HG03175 (cell line): ENCODE measurements at regions not wholly inside any gene's neighbourhood (a gene's known extent, or its start where the extent isn't known, plus 50 kb on each side); places are given as distances from the start of the nearest gene placed in this dataset.
"Not testable (repeated sequence)": the region's sequence is repeated elsewhere in the genome, so short reads cannot be mapped to it uniquely, and the experiment has no call there.

Experiments used
- ATAC-seq: cut with Tn5 transposase; IDR thresholded peaks from one replicate; pipeline ENCODE4 v1.9.1; 2021; ENCODE audit warnings: mild to moderate bottlenecking, moderate library complexity; ENCODE audit not compliant: unreplicated experiment

GRCh38 chr10:22875581-22875980 is 52.3 kb upstream of the ARMC3 start:
- ATAC-seq: no peak

- no peak for ATAC-seq
These were observed 53.5 kb upstream of the ARMC3 start for GRCh38 chr10:22874189-22874854.

DNA sequence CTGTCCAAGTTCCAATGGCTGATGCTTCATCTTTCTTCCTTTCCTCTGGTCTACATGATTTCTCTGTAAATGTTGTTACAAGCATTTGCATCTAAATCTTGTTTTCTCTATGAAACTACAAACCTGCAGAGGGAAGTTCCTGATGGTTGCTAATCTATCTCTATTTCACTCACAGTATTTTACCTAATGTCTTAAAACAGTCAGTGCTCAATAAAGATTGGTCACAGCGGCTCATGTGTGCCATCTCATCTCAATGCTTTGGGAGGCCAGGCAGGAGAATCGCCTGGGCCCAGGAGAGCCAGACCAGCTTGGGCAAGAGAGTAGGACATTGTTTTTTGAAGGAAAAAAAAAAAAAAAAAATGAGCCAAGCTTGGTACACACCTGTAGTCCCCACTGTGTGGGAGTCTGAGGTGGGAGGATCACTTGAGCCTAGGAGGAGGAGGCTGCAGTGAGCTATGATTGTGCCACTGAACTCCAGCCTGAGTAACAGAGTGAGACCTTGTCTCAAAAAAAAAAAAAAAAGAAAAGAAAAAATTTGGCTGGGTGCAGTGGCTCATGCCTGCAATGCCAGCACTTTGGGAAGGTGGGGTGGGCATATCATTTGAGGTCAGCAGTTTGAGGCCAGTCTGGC is 71.3 kb upstream of the ARMC3 start:
- ATAC-seq: no peak

DNA sequence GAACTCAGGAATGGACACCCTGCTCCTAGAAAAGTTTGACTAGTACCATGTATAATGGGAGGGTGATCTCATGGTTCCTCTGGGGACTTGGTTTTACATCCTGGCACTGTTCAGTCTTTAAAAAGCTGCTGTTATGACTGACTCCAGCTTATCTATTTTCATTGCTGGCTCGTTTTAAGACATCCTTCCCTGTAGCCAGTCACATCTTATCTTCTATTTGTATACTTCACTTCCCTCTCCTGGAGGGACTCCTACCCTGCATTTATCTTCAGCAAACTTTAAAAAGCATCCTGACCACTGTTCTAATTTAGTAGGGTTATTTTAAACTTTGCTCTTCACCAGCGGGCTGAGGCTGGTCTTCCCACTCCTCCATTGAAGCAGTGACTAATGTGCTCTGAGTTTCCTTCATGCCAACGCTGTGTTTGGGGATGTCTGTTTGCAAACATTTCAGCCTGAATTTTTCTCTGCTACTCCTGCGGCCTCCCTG is 72.9 kb upstream of the ARMC3 start:
- ATAC-seq: no peak

DNA sequence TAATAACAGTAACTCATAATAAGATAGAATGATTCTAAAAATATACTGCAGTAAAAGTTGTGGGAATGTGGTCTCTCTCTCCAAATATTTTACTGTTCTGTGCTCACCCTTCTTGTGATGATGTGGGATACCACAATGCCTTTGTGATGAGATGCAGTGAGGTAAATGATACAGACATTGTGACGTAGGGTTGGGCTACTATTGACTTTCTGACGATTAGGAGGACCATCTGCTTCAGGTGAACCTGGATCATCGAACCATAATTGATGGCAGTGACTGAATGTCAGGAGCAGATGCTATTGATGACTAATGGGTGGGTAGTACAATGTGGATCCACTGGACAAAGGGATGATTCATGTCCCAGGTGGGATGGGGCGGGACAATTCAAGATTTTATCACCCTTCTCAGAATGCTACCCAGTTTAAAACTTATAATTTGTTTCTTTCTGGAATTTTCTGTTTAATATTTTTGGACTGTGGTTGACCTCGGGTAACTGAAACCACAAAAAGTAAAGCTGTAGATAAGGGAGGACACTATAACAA is 73.9 kb upstream of the ARMC3 start:
- no peak for ATAC-seq

GRCh38 chr10:22852712-22853353 is 75.0 kb upstream of the ARMC3 start:
- ATAC-seq: no peak

DNA sequence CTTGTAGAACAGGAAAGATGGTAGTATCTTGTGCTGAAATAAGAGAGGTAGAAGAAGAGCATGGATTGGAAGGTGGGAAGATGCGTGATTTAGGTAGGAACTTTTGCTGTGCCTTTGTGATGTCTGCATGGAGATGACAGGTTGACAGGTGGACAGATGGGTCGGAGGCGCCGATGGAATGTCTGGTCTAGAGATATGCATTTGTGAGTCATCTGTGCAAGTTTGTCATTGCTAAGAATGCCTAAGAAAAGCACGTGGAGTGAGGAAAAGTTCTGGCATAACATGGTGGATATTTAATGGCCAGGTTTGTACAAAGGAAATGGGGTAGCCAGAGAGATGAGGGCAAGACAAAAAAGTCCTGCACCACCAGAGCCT is 76.0 kb upstream of the ARMC3 start:
- no peak for ATAC-seq

DNA sequence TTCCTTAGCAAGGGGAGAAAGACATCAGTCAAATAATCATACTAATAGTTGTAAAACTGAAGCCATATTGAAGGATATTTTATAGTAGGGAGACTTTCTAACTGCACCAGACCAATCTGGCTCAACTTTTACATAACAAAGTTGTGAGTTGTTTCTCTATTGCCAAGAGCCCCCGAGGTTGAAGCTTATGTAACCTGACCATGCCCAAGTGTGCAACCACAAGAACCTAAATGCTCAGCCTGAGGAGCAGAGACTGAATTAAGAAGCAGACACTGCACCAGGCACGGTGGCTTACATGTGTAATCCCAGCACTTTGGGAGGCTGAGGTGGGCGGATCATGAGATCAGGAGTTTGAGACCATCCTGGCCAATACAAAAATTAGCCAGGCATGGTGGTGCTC is 77.3 kb upstream of the ARMC3 start:
- no peak for ATAC-seq

- no peak for ATAC-seq
These were observed 78.6 kb upstream of the ARMC3 start for GRCh38 chr10:22849077-22849805.

DNA sequence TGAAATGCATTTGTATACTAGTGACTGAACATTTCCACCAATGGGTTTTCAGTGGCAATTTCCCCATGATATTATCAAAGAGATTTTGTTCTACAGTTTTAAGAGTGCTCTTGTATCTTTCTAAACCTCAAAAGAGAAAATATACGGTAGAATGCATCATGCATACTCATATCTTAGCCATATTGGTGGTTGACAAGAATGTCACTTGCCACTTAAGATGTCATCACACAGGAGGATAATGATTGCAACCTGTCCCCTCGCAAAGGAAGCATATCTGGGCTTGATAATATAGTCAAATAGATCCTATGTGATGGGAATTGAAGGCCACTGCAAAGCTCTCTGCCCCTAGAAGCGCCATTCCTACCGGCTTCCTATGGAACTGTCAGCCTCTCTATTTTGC is 79.3 kb upstream of the ARMC3 start:
- no peak for ATAC-seq

DNA sequence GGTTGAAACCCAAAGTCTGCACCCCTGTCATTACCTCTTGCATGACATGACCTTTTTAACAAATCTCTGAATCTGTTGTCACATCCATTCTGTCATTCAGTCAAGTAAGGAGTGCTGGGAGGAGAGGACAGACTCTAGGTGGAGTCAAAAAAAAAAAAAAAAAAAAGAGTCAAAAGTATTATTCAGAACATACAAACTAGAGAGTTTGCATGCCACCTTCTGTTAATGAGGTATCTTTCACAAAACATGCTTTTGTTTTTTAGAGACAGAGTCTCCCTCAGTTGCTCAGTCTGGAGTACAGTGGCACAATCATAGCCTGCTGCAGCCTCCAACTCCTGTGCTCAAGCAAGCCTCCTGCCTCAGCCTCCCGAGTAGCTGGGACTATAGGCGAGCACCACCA is 81.6 kb upstream of the ARMC3 start:
- ATAC-seq: no peak

- no peak for ATAC-seq
These were observed 88.2 kb upstream of the ARMC3 start for GRCh38 chr10:22839639-22840038.

DNA sequence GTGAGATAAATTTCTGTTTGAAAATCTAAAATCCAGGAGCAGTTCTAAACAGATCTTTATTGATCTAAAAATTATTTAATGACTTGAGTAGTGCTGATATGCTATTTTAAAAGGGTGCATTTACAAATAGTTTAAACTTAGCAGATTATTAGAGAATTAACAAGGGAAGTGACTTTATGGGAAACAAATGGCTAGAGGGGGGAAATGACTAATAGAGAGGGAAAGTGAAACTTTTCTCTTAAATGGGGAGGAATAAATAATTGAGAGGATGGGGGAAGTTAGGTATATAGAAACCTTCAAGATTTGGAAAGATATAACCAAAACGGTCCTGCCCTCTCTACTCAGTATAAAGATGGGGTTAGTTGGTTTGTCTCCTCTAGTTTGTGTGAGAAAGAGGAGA is 90.1 kb upstream of the ARMC3 start:
- no peak for ATAC-seq

DNA sequence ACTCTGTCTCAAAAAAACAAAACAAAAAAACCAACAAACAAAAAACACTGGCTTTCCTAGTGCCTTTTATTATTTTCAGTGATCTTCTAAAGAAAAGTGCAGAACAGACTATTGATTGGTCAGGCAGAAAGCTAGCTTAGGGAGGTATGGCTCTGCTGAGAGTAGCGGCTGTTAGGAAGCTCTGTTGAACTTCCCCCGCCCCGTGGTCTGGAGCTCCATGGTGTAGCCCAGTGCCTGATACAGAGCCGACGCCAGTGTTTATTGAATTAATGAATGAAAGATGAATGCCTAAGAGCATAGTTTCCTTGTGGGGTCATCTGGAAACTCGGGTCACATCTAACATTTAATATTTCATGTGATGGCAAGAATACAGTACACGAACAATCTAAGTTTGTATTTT is 90.5 kb upstream of the ARMC3 start:
- no peak for ATAC-seq

GRCh38 chr10:22834471-22834870 is 93.4 kb upstream of the ARMC3 start:
- no peak for ATAC-seq

- no peak for ATAC-seq
These were observed 94.1 kb upstream of the ARMC3 start for GRCh38 chr10:22833781-22834180.

GRCh38 chr10:22833353-22833752 is 94.5 kb upstream of the ARMC3 start:
- no peak for ATAC-seq

- no peak for ATAC-seq
These were observed 95.0 kb upstream of the ARMC3 start for GRCh38 chr10:22832851-22833250.

DNA sequence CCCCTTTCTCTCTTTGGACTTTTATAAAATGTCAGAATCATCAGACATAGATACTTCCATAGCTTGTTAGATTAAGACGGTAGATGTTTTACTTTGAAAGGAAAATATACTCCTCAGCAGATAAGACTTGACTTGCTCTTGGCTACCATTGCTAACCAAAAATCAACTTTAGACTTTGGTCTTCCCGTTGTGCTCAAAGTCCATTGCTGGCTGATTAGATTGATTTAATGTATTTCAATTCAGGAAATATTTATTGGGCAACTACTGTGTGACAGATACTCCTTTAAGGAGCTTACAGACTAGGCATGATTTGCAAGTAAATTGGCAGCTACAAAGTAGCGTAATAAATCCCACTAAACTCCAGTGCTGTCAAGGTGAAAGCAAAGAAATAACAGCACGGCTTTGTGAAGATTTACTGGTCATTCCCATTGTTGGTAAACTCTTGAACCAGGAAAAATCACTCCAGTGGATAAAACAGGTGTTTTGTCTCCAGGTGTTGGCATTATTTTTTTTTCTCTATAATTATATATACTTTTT is 95.7 kb upstream of the ARMC3 start:
- ATAC-seq: no peak

GRCh38 chr10:22831586-22831985 is 96.3 kb upstream of the ARMC3 start:
- ATAC-seq: no peak

GRCh38 chr10:22828712-22829111 is 99.1 kb upstream of the ARMC3 start:
- ATAC-seq: not testable (repeated sequence)
